ENCODE measurements at regions not wholly inside any gene's neighbourhood (a gene's known extent, or its start where the extent isn't known, plus 50 kb on each side); places are given as distances from the start of the nearest gene placed in this dataset.
"Not testable (repeated sequence)": the region's sequence is repeated elsewhere in the genome, so short reads cannot be mapped to it uniquely, and the experiment has no call there.

GRCh38 chr14:48709277-48709785, 876.8 kb downstream of the RPS29 start:
- DNase-seq (ENCODE audit: low spot score): no peak

- DNase-seq (ENCODE audit: low spot score): no peak
Measured at GRCh38 chr14:48704639-48705038, 881.5 kb downstream of the RPS29 start.

- DNase-seq (ENCODE audit: low spot score): peak; percentile 14
Measured at GRCh38 chr14:48703728-48704467, 882.3 kb downstream of the RPS29 start.

GRCh38 chr14:48697362-48697761, 888.8 kb downstream of the RPS29 start:
- DNase-seq (ENCODE audit: low spot score): not testable (repeated sequence)

- DNase-seq (ENCODE audit: low spot score): no peak
Measured at GRCh38 chr14:48693793-48694192, 892.4 kb downstream of the RPS29 start.

GRCh38 chr14:48690349-48690748, 895.8 kb downstream of the RPS29 start:
- peak; percentile 35 for DNase-seq (ENCODE audit: low spot score)

GRCh38 chr14:48686650-48687049, 899.5 kb downstream of the RPS29 start:
- no peak for DNase-seq (ENCODE audit: low spot score)

- DNase-seq (ENCODE audit: low spot score): no peak
Measured at GRCh38 chr14:48672506-48672905, 913.7 kb downstream of the RPS29 start.

- no peak for DNase-seq (ENCODE audit: low spot score)
Measured at GRCh38 chr14:48670939-48671338, 915.2 kb downstream of the RPS29 start.

- DNase-seq (ENCODE audit: low spot score): no peak
Measured at GRCh38 chr14:48665077-48665784, 920.9 kb downstream of the RPS29 start.

GRCh38 chr14:48643241-48643640, 942.9 kb downstream of the RPS29 start:
- no peak for DNase-seq (ENCODE audit: low spot score)

- no peak for DNase-seq (ENCODE audit: low spot score)
Measured at GRCh38 chr14:48628870-48629269, 953.5 kb upstream of the MDGA2 start.

GRCh38 chr14:48622980-48623379, 947.6 kb upstream of the MDGA2 start:
- DNase-seq (ENCODE audit: low spot score): no peak

GRCh38 chr14:48618057-48618456, 942.7 kb upstream of the MDGA2 start:
- no peak for DNase-seq (ENCODE audit: low spot score)

- no peak for DNase-seq (ENCODE audit: low spot score)
Measured at GRCh38 chr14:48616931-48617330, 941.5 kb upstream of the MDGA2 start.

GRCh38 chr14:48615618-48616017, 940.2 kb upstream of the MDGA2 start:
- DNase-seq (ENCODE audit: low spot score): no peak

- no peak for DNase-seq (ENCODE audit: low spot score)
Measured at GRCh38 chr14:48614003-48614402, 938.6 kb upstream of the MDGA2 start.

- DNase-seq (ENCODE audit: low spot score): not testable (repeated sequence)
Measured at GRCh38 chr14:48606960-48607359, 931.6 kb upstream of the MDGA2 start.

GRCh38 chr14:48598458-48598857, 923.1 kb upstream of the MDGA2 start:
- peak; percentile 45 for DNase-seq (ENCODE audit: low spot score)

- no peak for DNase-seq (ENCODE audit: low spot score)
Measured at GRCh38 chr14:48586099-48586498, 910.7 kb upstream of the MDGA2 start.

- no peak for DNase-seq (ENCODE audit: low spot score)
Measured at GRCh38 chr14:48584031-48584430, 908.6 kb upstream of the MDGA2 start.

- DNase-seq (ENCODE audit: low spot score): no peak
Measured at GRCh38 chr14:48582938-48583337, 907.5 kb upstream of the MDGA2 start.

- DNase-seq (ENCODE audit: low spot score): no peak
Measured at GRCh38 chr14:48580692-48581091, 905.3 kb upstream of the MDGA2 start.
